ENCODE measurements at regions not wholly inside any gene's neighbourhood (a gene's known extent, or its start where the extent isn't known, plus 50 kb on each side); places are given as distances from the start of the nearest gene placed in this dataset.

DNA sequence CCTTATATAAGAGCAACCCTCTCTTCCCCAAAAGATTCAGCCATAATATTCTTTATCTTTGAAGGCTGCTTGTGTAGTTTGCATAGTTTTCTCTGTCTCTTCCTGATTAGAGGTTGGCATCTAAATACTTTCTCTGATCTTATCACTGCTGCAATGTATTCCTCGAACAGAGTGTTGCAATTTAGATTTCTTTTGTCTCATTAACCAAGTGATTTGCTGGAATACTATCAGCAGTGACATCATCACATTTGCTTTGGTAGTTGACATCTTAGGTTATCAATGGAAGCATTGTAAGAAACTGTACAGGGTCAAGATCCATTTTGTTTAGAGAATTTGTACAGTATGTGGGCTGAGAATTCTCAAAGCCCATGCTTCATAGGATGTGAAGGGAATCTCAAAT lies 72.0 kb upstream of the NEUROD1 start:
- TF ChIP-seq FOXM1 (IDR thresholded peaks at IDR 0.05; ENCODE audit: low read depth) = no peak
- TF ChIP-seq, protein P1, sequence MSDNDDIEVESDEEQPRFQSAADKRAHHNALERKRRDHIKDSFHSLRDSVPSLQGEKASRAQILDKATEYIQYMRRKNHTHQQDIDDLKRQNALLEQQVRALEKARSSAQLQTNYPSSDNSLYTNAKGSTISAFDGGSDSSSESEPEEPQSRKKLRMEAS (IDR thresholded peaks at IDR 0.05; ENCODE audit: low read depth) = no peak
- TF ChIP-seq, protein P2, sequence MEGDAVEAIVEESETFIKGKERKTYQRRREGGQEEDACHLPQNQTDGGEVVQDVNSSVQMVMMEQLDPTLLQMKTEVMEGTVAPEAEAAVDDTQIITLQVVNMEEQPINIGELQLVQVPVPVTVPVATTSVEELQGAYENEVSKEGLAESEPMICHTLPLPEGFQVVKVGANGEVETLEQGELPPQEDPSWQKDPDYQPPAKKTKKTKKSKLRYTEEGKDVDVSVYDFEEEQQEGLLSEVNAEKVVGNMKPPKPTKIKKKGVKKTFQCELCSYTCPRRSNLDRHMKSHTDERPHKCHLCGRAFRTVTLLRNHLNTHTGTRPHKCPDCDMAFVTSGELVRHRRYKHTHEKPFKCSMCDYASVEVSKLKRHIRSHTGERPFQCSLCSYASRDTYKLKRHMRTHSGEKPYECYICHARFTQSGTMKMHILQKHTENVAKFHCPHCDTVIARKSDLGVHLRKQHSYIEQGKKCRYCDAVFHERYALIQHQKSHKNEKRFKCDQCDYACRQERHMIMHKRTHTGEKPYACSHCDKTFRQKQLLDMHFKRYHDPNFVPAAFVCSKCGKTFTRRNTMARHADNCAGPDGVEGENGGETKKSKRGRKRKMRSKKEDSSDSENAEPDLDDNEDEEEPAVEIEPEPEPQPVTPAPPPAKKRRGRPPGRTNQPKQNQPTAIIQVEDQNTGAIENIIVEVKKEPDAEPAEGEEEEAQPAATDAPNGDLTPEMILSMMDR (IDR thresholded peaks at IDR 0.05) = no peak
- no peak for TF ChIP-seq POLR2AphosphoS5 (IDR thresholded peaks at IDR 0.05; ENCODE audit: low read depth, low read length)
- TF ChIP-seq EZH2phosphoT487 (IDR thresholded peaks at IDR 0.05; ENCODE audit: borderline replicate concordance, low read depth) = no peak
- TF ChIP-seq SIN3A (IDR thresholded peaks at IDR 0.05; ENCODE audit: borderline replicate concordance, low read depth, low read length) = no peak

All from SK-N-SH (cell line).